ENCODE measurements at regions not wholly inside any gene's neighbourhood (a gene's known extent, or its start where the extent isn't known, plus 50 kb on each side); places are given as distances from the start of the nearest gene placed in this dataset.

DNA sequence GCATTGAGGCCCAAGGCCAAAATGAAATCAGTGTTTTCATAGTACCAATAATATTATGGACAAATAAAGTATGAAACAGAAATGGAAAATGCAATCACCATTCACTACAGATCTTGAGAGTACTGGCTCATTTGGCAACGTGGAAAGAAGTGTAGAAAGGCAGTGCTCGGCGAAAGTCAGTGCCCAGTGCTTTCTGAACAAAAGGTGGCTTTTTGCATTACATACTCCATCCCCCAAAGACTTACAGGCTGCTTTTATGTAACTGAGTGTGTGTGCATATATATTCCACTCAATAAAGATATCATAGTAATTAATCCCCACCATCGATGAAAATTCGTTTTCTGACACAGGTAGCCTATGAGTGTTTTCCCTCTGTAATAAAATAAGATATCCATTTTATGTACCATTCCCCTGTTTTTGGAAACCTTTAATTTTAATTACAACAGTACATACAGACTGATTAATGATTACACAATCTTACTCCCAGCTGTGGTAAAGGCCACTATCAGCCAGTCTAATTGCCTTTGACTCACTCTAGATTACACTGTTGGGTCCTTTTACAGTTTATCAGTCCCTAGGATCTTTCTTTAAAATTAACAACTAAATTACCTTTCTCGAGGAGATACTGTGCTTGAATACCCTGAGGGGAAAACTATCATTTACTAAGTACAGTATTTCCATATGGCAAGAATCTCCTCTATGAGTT is 65.9 kb downstream of the MAD2L1 start:
- no peak for TF ChIP-seq POLR2AphosphoS5 (IDR thresholded peaks at IDR 0.05)
- TF ChIP-seq, protein P1, sequence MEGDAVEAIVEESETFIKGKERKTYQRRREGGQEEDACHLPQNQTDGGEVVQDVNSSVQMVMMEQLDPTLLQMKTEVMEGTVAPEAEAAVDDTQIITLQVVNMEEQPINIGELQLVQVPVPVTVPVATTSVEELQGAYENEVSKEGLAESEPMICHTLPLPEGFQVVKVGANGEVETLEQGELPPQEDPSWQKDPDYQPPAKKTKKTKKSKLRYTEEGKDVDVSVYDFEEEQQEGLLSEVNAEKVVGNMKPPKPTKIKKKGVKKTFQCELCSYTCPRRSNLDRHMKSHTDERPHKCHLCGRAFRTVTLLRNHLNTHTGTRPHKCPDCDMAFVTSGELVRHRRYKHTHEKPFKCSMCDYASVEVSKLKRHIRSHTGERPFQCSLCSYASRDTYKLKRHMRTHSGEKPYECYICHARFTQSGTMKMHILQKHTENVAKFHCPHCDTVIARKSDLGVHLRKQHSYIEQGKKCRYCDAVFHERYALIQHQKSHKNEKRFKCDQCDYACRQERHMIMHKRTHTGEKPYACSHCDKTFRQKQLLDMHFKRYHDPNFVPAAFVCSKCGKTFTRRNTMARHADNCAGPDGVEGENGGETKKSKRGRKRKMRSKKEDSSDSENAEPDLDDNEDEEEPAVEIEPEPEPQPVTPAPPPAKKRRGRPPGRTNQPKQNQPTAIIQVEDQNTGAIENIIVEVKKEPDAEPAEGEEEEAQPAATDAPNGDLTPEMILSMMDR (IDR thresholded peaks at IDR 0.05) = no peak
- no peak for TF ChIP-seq EP300 (IDR thresholded peaks at IDR 0.05)
- TF ChIP-seq POLR2A (IDR thresholded peaks at IDR 0.05) = no peak

All from gastroesophageal sphincter (tissue), 3 donors.